GM12892 (cell line): ENCODE measurements at regions not wholly inside any gene's neighbourhood (a gene's known extent, or its start where the extent isn't known, plus 50 kb on each side); places are given as distances from the start of the nearest gene placed in this dataset.

ENCODE experiments used
- POLR2A ChIP-seq: IDR thresholded peaks from 2 replicates; pipeline ENCODE4 v1.6.1; 2011; ENCODE audit warnings: low read depth, low read length, control low read depth
- POLR2AphosphoS5 ChIP-seq: IDR thresholded peaks from 2 replicates; pipeline ENCODE4 v1.6.1; 2011; ENCODE audit warnings: low read depth, low read length, control low read depth
- TAF1 ChIP-seq: IDR thresholded peaks from 2 replicates; pipeline ENCODE4 v1.6.1; 2011; ENCODE audit warnings: low read depth, mild to moderate bottlenecking, control low read depth, low read length, borderline replicate concordance

DNA sequence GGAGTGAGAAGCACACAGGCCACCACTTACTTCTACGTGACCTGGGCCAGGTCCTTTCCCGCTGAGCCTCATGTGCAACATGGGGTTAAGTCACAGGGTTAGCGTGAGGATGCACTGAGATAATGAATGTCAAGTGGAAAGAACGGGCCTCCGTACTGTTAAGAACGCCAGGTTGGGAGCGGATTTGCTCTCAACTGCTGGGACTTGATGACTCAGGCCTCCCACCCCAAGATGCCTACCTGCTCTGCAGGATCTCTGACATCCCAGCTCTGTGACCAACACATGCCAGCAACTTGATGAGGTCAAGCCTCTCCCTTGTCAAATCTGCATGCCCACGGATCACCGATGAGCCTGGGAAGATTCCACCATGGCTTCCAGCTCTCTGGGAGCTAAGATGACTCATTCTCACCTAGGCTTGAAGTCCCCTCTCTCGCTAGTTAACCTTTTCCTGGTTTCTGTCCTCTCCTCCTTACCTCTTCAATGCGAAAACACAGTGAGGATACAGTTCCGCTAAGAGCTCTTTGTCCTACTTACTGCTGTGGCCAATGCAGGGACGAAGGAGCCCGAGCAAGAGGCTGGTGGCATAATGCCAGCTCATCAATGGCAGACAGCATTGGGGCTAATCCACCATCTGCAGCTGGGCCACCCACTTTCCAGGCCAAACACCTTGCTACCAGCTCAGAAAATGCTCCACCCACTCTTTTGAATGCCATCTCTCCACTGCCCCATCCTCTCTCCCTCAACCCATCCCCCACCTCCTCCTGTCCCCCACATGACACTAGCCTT lies 67.6 kb downstream of the PJA1 start:
- TF ChIP-seq POLR2A, result no peak
- no peak for TF ChIP-seq TAF1
- TF ChIP-seq POLR2AphosphoS5, result no peak
